Spleen (tissue), 11 donors: ENCODE measurements at regions not wholly inside any gene's neighbourhood (a gene's known extent, or its start where the extent isn't known, plus 50 kb on each side); places are given as distances from the start of the nearest gene placed in this dataset.

Source experiments
- DNase-seq: peaks from one replicate; pipeline ENCODE4 v3.0.0-alpha.2; 2020
- H3K27ac ChIP-seq, 8 donors: fragments of 200-600 bp; sonication (generic) in 7 of 8; 1 replicate in 4 of 8; 2 replicates in 4 of 8; pipeline versions ENCODE4 v1.5.0 to v1.8.0; 2016 to 2021; ENCODE audit warnings: inconsistent platforms in 4 of 8, mild to moderate bottlenecking in 4 of 8, moderate library complexity in 1 of 8
- H3K27me3 ChIP-seq, 7 donors: fragments of 200-600 bp; sonication (generic) in 6 of 7; replicated peaks in 1 of 7; 1 replicate in 4 of 7; 2 replicates in 3 of 7; pipeline versions ENCODE4 v1.5.0 to v1.8.0; 2016 to 2021; ENCODE audit warnings: inconsistent platforms in 3 of 7, mild to moderate bottlenecking in 1 of 7
- H3K36me3 ChIP-seq, 6 donors: fragments of 200-600 bp; sonication (generic) in 5 of 6; 1 replicate in 4 of 6; 2 replicates in 2 of 6; pipeline versions ENCODE4 v1.5.0 to v1.8.0; 2016 to 2021; ENCODE audit warnings: inconsistent platforms in 2 of 6
- H3K4me1 ChIP-seq, 6 donors: fragments of 200-600 bp; sonication (generic) in 5 of 6; 1 replicate in 3 of 6; 2 replicates in 3 of 6; pipeline versions ENCODE4 v1.5.0 to v1.8.0; 2016 to 2021; ENCODE audit warnings: inconsistent platforms in 3 of 6
- H3K4me3 ChIP-seq, 8 donors: fragments of 200-600 bp; sonication (generic) in 7 of 8; 1 replicate in 4 of 8; 2 replicates in 4 of 8; pipeline versions ENCODE4 v1.5.0 to v1.8.0; 2016 to 2021; ENCODE audit warnings: inconsistent platforms in 4 of 8, mild to moderate bottlenecking in 4 of 8, moderate library complexity in 2 of 8
- H3K9me3 ChIP-seq, 8 donors: fragments of 200-600 bp; sonication (generic) in 7 of 8; 1 replicate in 4 of 8; 2 replicates in 4 of 8; pipeline versions ENCODE4 v1.5.0 to v1.8.0; 2016 to 2021; ENCODE audit warnings: inconsistent platforms in 4 of 8
- POLR2A ChIP-seq, 3 donors: fragments of 450-650 bp; IDR thresholded peaks; one replicate each; pipeline ENCODE4 v1.5.1; 2017; ENCODE audit warnings: antibody characterized with exemption in 3 of 3, mild to moderate bottlenecking in 1 of 3
- POLR2AphosphoS5 ChIP-seq, 3 donors: sonication (generic); formaldehyde crosslinking; IDR thresholded peaks; one replicate each; pipeline ENCODE4 v1.5.1; 2017; ENCODE audit warnings: antibody characterized with exemption in 3 of 3
- WGBS, 5 donors: extraction: QIAGEN DNeasy Blood & Tissue Kit in 3 of 5; methylation state at CpG; one replicate each; pipeline versions ENCODE4 v1.1.5 to v1.1.7; 2013 to 2018; 5-methylcytosine and 5-hydroxymethylcytosine counted together
- intact Hi-C: fragments of 100-400 bp; cut with DNase I; formaldehyde crosslinking; loops from one replicate; pipeline ENCODE4 v1.15.0; 2023; ENCODE audit warnings: low total_unique reads
- TF ChIP-seq, protein P1 (sequence below), 11 experiments: fragments of 200-600 bp in 7 of 11; fragments of 450-650 bp in 4 of 11; sonication (generic) in 4 of 11; IDR thresholded peaks in 8 of 11; conservative IDR thresholded peaks in 3 of 11; 1 replicate in 7 of 11; 2 replicates in 4 of 11; pipeline versions ENCODE4 v1.4.0 to v1.8.0; 2016 to 2021; ENCODE audit warnings: antibody characterized with exemption in 11 of 11, inconsistent platforms in 4 of 11, mild to moderate bottlenecking in 1 of 11
- donor health status: healthy with polysubstance abuse.
- donor health status: DM: no; HTN: no; CAD: no; lungs with moderate emphysema.
- donor health status: DM: no; HTN: no; CAD: no.
- donor health status: Bipolar disorder and iron deficiency.
- donor health status: healthy.
- donor health status: DM: no; HTN: no; CAD: no.
- donor health status: DM: yes; HTN: yes; CAD: no.

DNA sequence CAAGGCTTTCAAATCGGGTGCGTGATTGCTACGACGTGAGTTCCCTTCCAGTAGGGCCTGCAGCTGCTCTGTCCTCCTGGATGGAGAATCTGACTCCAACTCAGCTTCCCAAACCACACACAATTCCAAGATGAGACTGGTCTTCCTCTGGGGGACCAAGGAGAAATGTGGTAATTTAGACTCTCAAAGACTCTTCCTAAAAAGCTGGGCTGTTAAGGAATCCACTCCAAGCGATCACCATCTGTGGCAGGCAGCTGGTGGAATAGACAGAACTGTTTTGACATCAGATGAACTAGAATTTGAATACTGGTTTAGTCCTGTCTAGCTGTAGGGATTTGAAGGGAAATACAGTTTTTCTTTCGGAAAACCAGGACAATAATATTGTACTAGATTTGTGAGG is 130.7 kb upstream of the KLF4 start:
- DNase-seq, result no peak
- TF ChIP-seq, protein P1, sequence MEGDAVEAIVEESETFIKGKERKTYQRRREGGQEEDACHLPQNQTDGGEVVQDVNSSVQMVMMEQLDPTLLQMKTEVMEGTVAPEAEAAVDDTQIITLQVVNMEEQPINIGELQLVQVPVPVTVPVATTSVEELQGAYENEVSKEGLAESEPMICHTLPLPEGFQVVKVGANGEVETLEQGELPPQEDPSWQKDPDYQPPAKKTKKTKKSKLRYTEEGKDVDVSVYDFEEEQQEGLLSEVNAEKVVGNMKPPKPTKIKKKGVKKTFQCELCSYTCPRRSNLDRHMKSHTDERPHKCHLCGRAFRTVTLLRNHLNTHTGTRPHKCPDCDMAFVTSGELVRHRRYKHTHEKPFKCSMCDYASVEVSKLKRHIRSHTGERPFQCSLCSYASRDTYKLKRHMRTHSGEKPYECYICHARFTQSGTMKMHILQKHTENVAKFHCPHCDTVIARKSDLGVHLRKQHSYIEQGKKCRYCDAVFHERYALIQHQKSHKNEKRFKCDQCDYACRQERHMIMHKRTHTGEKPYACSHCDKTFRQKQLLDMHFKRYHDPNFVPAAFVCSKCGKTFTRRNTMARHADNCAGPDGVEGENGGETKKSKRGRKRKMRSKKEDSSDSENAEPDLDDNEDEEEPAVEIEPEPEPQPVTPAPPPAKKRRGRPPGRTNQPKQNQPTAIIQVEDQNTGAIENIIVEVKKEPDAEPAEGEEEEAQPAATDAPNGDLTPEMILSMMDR (IDR thresholded peaks at IDR 0.05 in 8 of 11, conservative IDR thresholded peaks at IDR 0.05 in 3 of 11), result no peak
- TF ChIP-seq POLR2AphosphoS5 (IDR thresholded peaks at IDR 0.05) (no peak), POLR2A (IDR thresholded peaks at IDR 0.05) (no peak)
- Histone ChIP-seq H3K36me3 (no peaks in the 10 kb centered on the region), H3K27ac (peak overlapping the region in 3 of 8 donors; percentile 44 to 59 (median 52)), H3K9me3 (no peaks in the 10 kb centered on the region), H3K27me3 (no peaks in the 10 kb centered on the region), H3K4me1 (peaks cover 0 to 7% (median 0%) of the 10 kb centered on the region in 6 donors), H3K4me3 (no peak overlapping the region)
- intact Hi-C loops, result no loop called here
- WGBS, 5 donors, result 91 to 96% (median 93%) methylated on average over 6 of the region's 6 CpGs

DNA sequence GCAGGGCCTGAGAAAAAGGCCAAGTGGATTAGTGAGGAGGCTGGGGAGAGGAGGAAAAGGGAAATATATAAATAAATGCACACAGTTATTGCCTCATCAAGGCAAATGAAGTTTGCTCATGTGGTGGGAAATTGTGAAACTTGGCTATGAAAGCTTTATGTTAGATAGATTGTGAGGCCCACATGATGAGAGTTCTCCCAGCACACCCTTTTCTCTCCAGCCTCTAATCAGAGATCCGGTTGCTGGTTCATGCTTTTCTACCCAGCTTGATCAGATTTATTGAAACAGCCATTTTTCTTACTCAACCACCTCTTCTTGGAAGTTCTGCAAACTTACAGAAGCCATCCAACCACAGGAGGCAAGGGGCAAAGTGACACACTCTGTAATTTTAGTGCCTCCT is 125.8 kb upstream of the KLF4 start:
- intact Hi-C loops, result no loop called here
- no peak for TF ChIP-seq POLR2A (IDR thresholded peaks at IDR 0.05)
- no peak for TF ChIP-seq POLR2AphosphoS5 (IDR thresholded peaks at IDR 0.05)
- TF ChIP-seq, protein P1 (IDR thresholded peaks at IDR 0.05 in 8 of 11, conservative IDR thresholded peaks at IDR 0.05 in 3 of 11), result no peak
- no peak for DNase-seq
- Histone ChIP-seq H3K27ac (peak overlapping the region in 4 of 8 donors; percentile 26 to 69 (median 60)), H3K4me3 (no peak overlapping the region), H3K4me1 (peaks cover 0 to 42% (median 14%) of the 10 kb centered on the region in 6 donors), H3K27me3 (no peaks in the 10 kb centered on the region), H3K9me3 (no peaks in the 10 kb centered on the region), H3K36me3 (no peaks in the 10 kb centered on the region)
- 56 to 68% (median 64%) methylated on average over 1 of the region's 1 CpG for WGBS, 5 donors

DNA sequence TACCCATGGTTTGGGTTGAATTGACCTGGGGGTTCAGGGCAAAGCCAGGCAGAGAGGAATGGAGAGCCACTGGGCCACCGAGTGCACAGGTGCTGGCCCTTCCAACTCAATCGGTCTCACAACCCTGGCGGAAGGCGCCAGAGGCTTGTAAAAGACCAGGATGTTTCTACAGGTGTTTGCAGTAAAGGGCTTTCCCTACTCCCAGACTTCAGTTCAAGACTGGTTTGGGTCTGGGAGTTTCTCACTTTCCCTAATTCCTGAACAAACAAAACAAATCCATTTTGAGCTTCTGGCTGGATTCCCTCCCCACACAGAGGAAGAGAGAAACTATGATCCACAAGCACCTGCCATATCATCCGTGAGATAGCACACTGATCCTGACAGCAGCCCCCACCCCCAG is 125.2 kb upstream of the KLF4 start:
- Histone ChIP-seq H3K27ac (peak overlapping the region in 3 of 8 donors; percentile 56 to 69 (median 63)), H3K4me3 (no peak overlapping the region), H3K27me3 (no peaks in the 10 kb centered on the region), H3K36me3 (no peaks in the 10 kb centered on the region), H3K4me1 (peaks cover 0 to 42% (median 14%) of the 10 kb centered on the region in 6 donors), H3K9me3 (no peaks in the 10 kb centered on the region)
- no peak for DNase-seq
- 83 to 94% (median 86%) methylated on average over 4 to 5 of the region's 5 CpGs for WGBS, 5 donors
- intact Hi-C loops, result no loop called here
- TF ChIP-seq, protein P1 (IDR thresholded peaks at IDR 0.05 in 8 of 11, conservative IDR thresholded peaks at IDR 0.05 in 3 of 11), result no peak
- TF ChIP-seq POLR2A (IDR thresholded peaks at IDR 0.05) (no peak), POLR2AphosphoS5 (IDR thresholded peaks at IDR 0.05) (no peak)

DNA sequence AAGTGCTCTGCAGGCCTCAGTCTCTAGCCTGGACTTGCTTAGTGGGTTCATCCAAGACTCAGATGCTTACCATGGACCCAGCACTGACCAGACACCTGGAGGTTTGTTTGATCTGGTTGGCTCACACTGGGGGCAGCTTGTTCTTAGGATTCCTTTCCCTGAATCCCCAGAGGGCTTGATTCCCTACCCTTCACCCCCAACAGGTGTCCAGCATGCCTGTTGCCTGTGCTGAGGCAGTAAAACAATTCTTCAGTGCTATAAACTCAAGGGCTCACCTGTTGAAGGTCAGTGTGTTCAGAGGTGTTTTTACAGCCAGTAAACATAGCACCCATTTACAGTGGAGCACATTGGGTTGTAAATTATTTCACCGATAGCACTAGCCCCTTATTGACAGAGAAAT is 123.8 kb upstream of the KLF4 start:
- no peak for DNase-seq
- H3K27me3 ChIP-seq, result no peaks in the 10 kb centered on the region
- 45 to 86% (median 53%) methylated on average over 1 of the region's 1 CpG for WGBS, 5 donors
- H3K4me1 ChIP-seq, result peaks cover 0 to 42% (median 14%) of the 10 kb centered on the region in 6 donors
- no peak overlapping the region for H3K4me3 ChIP-seq
- intact Hi-C loops, result no loop called here
- TF ChIP-seq POLR2A (IDR thresholded peaks at IDR 0.05), result no peak
- TF ChIP-seq, protein P1 (IDR thresholded peaks at IDR 0.05 in 8 of 11, conservative IDR thresholded peaks at IDR 0.05 in 3 of 11), result no peak
- no peak for TF ChIP-seq POLR2AphosphoS5 (IDR thresholded peaks at IDR 0.05)
- H3K36me3 ChIP-seq, result no peaks in the 10 kb centered on the region
- H3K27ac ChIP-seq, result peak overlapping the region in 2 of 8 donors; percentile 59 to 71
- no peaks in the 10 kb centered on the region for H3K9me3 ChIP-seq
